ENCODE measurements at regions not wholly inside any gene's neighbourhood (a gene's known extent, or its start where the extent isn't known, plus 50 kb on each side); places are given as distances from the start of the nearest gene placed in this dataset.

DNA sequence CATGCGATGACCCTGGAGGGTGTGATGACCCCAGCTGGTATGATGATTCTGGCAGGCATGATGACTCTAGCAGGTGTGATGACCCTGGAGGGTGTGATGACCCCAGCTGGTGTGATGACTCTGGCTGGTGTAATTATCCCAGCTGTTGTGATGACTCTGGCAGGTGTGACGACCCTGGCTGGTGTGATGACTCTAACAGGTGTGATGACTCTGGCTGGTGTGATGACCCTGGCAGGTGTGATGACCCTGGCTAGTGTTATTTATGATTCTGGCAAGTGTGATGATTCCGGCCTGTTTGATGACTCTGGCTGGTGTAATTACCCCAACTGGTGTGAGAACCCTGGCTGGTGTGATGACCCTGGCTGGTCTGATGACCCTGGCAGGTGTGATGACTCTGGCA, 427.2 kb downstream of the QKI start:
- Histone ChIP-seq H3K4me3 (no peak overlapping the region), H3K27ac (no peak overlapping the region), H3K36me3 (no peaks in the 10 kb centered on the region), H3K27me3 (no peaks in the 10 kb centered on the region), H3K9me3 (no peaks in the 10 kb centered on the region), H3K4me1 (peaks cover 18% of the 10 kb centered on the region in 2 donors)
- TF ChIP-seq POLR2A (IDR thresholded peaks at IDR 0.05) = no peak
- TF ChIP-seq, protein P1, sequence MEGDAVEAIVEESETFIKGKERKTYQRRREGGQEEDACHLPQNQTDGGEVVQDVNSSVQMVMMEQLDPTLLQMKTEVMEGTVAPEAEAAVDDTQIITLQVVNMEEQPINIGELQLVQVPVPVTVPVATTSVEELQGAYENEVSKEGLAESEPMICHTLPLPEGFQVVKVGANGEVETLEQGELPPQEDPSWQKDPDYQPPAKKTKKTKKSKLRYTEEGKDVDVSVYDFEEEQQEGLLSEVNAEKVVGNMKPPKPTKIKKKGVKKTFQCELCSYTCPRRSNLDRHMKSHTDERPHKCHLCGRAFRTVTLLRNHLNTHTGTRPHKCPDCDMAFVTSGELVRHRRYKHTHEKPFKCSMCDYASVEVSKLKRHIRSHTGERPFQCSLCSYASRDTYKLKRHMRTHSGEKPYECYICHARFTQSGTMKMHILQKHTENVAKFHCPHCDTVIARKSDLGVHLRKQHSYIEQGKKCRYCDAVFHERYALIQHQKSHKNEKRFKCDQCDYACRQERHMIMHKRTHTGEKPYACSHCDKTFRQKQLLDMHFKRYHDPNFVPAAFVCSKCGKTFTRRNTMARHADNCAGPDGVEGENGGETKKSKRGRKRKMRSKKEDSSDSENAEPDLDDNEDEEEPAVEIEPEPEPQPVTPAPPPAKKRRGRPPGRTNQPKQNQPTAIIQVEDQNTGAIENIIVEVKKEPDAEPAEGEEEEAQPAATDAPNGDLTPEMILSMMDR (IDR thresholded peaks at IDR 0.05 in 4 of 5, conservative IDR thresholded peaks at IDR 0.05 in 1 of 5) = no peak
- DNase-seq (no peak), ATAC-seq (no peak)
- intact Hi-C loops (cut with DNase I; ENCODE audit: low total_unique reads) (no loop called here), in situ Hi-C loops (cut with MboI; ENCODE audit: low sequenced_read_pairs in 4 of 4) (no loop called here)

DNA sequence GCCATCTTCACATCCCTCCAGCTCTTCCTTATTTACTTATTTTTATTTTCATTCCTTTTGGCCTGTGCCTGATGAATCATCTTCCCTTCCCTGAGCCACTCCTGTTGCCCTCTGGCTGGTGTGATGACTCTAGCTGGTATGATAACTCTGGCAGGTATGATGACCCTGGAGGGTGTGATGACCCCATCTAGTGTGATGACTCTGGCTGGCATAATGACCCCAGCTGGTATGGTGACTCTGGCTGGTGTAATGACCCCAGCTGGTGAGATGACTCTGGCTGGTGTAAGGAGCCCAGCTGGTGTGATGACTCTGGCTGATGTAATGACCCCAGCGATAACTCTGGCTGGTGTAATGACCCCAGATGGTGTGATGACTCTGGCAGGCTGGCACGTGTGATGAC, 426.8 kb downstream of the QKI start:
- in situ Hi-C loops (cut with MboI; ENCODE audit: low sequenced_read_pairs in 4 of 4) (no loop called here), intact Hi-C loops (cut with DNase I; ENCODE audit: low total_unique reads) (no loop called here)
- Histone ChIP-seq H3K36me3 (no peaks in the 10 kb centered on the region), H3K9me3 (no peaks in the 10 kb centered on the region), H3K27ac (no peak overlapping the region), H3K4me3 (no peak overlapping the region), H3K27me3 (no peaks in the 10 kb centered on the region), H3K4me1 (peaks cover 18% of the 10 kb centered on the region in 2 donors)
- DNase-seq = no peak
- TF ChIP-seq, protein P1 (IDR thresholded peaks at IDR 0.05 in 4 of 5, conservative IDR thresholded peaks at IDR 0.05 in 1 of 5) = no peak
- TF ChIP-seq POLR2A (IDR thresholded peaks at IDR 0.05) = no peak
- no peak for ATAC-seq

DNA sequence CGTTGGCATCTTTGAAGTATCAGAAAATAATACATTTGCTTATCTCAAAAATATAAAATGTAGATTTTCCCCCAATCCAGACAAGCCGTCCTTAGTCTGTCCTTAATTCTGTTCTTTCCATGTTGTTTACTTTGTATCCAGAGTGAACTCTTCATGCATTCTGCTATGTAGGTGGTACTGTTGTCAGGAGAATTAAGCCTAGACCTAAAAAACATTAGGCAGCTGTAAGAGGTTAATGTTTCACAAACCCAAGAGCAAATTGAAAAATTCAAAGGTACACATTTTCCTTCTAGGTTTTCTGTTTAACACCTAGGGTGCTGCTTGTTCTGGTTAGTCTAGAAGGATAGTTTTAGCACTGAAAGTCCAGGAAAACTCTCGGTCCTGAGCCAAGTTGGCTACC, 426.4 kb downstream of the QKI start:
- H3K27me3 ChIP-seq = no peaks in the 10 kb centered on the region
- in situ Hi-C loops (cut with MboI; ENCODE audit: low sequenced_read_pairs in 4 of 4) = no loop called here
- intact Hi-C loops (cut with DNase I; ENCODE audit: low total_unique reads) = no loop called here
- no peak overlapping the region for H3K27ac ChIP-seq
- H3K9me3 ChIP-seq = no peaks in the 10 kb centered on the region
- ATAC-seq (no peak), DNase-seq (no peak)
- peaks cover 18% of the 10 kb centered on the region in 2 donors for H3K4me1 ChIP-seq
- TF ChIP-seq POLR2A (IDR thresholded peaks at IDR 0.05) = no peak
- TF ChIP-seq, protein P1 (IDR thresholded peaks at IDR 0.05 in 4 of 5, conservative IDR thresholded peaks at IDR 0.05 in 1 of 5) = no peak
- H3K4me3 ChIP-seq = no peak overlapping the region
- H3K36me3 ChIP-seq = no peaks in the 10 kb centered on the region

DNA sequence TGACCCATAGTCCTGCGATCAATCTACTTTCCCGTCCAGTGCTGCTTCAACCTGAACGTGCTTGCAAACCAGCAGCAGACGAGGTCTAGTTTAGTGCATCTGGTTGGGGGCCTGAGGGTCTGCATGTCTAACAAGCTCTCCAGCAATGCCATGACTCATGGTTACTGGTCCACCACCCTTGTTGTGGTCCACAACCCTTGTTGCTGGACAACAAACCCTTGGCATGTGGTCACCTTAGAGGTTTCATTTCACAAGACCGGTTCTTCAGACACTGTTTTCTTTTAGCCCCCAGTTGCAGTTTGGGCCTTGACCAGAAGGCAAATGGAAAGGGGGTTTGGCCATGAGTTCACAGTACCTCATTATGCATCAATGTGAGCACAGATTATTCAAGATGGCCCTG, 424.8 kb downstream of the QKI start:
- in situ Hi-C loops (cut with MboI; ENCODE audit: low sequenced_read_pairs in 4 of 4) = no loop called here
- no peaks in the 10 kb centered on the region for H3K27me3 ChIP-seq
- DNase-seq (no peak), ATAC-seq (no peak)
- intact Hi-C loops (cut with DNase I; ENCODE audit: low total_unique reads) = no loop called here
- TF ChIP-seq, protein P1 (IDR thresholded peaks at IDR 0.05 in 4 of 5, conservative IDR thresholded peaks at IDR 0.05 in 1 of 5) = no peak
- no peak for TF ChIP-seq POLR2A (IDR thresholded peaks at IDR 0.05)
- H3K4me1 ChIP-seq = peaks cover 18% of the 10 kb centered on the region in 2 donors
- no peak overlapping the region for H3K4me3 ChIP-seq
- H3K27ac ChIP-seq = no peak overlapping the region
- H3K36me3 ChIP-seq = no peaks in the 10 kb centered on the region
- H3K9me3 ChIP-seq = no peaks in the 10 kb centered on the region

All from gastrocnemius medialis (tissue), 4 donors.